Smooth muscle cell (in vitro differentiated cells): ENCODE measurements at regions not wholly inside any gene's neighbourhood (a gene's known extent, or its start where the extent isn't known, plus 50 kb on each side); places are given as distances from the start of the nearest gene placed in this dataset.

Source experiments
- DNase-seq: peaks from one replicate; lab custom pipeline; 2025; ENCODE audit not compliant: unreplicated experiment; lab: John Stamatoyannopoulos, UW
- H2AFZ ChIP-seq: fragments of 200-600 bp; sonication (generic); 2 replicates; pipeline ENCODE4 v1.6.0; 2016; ENCODE audit warnings: antibody characterized with exemption, low read depth, mild to moderate bottlenecking
- H3F3A ChIP-seq: fragments of 200-600 bp; sonication (generic); 2 replicates; pipeline ENCODE4 v1.6.0; 2017; ENCODE audit warnings: antibody characterized with exemption, low read depth
- H3K27ac ChIP-seq: fragments of 200-600 bp; sonication (generic); 2 replicates; pipeline ENCODE4 v1.5.1; 2016; ENCODE audit warnings: low read depth, mild to moderate bottlenecking
- H3K27me3 ChIP-seq: fragments of 200-600 bp; sonication (generic); 2 replicates; pipeline ENCODE4 v1.6.1; 2016; ENCODE audit warnings: low read depth, mild to moderate bottlenecking
- H3K36me3 ChIP-seq: fragments of 200-600 bp; sonication (generic); 2 replicates; pipeline ENCODE4 v1.5.1; 2016; ENCODE audit warnings: low read depth
- H3K4me1 ChIP-seq: fragments of 200-600 bp; sonication (generic); 2 replicates; pipeline ENCODE4 v1.5.1; 2016; ENCODE audit warnings: low read depth
- H3K4me2 ChIP-seq: fragments of 200-600 bp; sonication (generic); 2 replicates; pipeline ENCODE4 v1.6.0; 2016; ENCODE audit warnings: mild to moderate bottlenecking
- H3K4me3 ChIP-seq: fragments of 200-600 bp; sonication (generic); 2 replicates; pipeline ENCODE4 v1.5.1; 2016; ENCODE audit warnings: mild to moderate bottlenecking
- H3K79me2 ChIP-seq: fragments of 200-600 bp; sonication (generic); 2 replicates; pipeline ENCODE4 v1.6.0; 2016; ENCODE audit warnings: low read depth, mild to moderate bottlenecking
- H3K9ac ChIP-seq: fragments of 200-600 bp; sonication (generic); 2 replicates; pipeline ENCODE4 v1.6.0; 2016; ENCODE audit warnings: low read depth
- H3K9me3 ChIP-seq: fragments of 200-600 bp; sonication (generic); replicated peaks from 2 replicates; pipeline ENCODE4 v1.5.1; 2016; ENCODE audit warnings: low read depth
- H4K20me1 ChIP-seq: fragments of 200-600 bp; sonication (generic); 2 replicates; pipeline ENCODE4 v1.6.0; 2016; ENCODE audit warnings: low read depth
- WGBS: methylation state at CpG from one replicate; pipeline ENCODE4 v1.1.7; 2016; ENCODE audit warnings: low lambda C conversion rate; 5-methylcytosine and 5-hydroxymethylcytosine counted together
- TF ChIP-seq, protein P1 (sequence below): fragments of 200-600 bp; sonication (generic); IDR thresholded peaks from 2 replicates; pipeline ENCODE4 v1.5.1; 2017; ENCODE audit warnings: borderline replicate concordance, mild to moderate bottlenecking, antibody characterized with exemption; ENCODE audit not compliant: insufficient read depth, poor library complexity, severe bottlenecking

GRCh38 chr2:207288628-207289027, 122.9 kb upstream of the KLF7 start:
- H3K4me3 ChIP-seq: no peak overlapping the region
- no peak overlapping the region for H3K9ac ChIP-seq
- H3K4me2 ChIP-seq: no peak overlapping the region
- H3K27ac ChIP-seq: no peak overlapping the region
- H3K79me2 ChIP-seq: no peaks in the 10 kb centered on the region
- no peaks in the 10 kb centered on the region for H3F3A ChIP-seq
- WGBS: 87% methylated on average over 4 of the region's 4 CpGs
- no peaks in the 10 kb centered on the region for H3K27me3 ChIP-seq
- peaks cover under 1% of the 10 kb centered on the region for H3K4me1 ChIP-seq
- H4K20me1 ChIP-seq: no peaks in the 10 kb centered on the region
- H2AFZ ChIP-seq: no peak overlapping the region
- DNase-seq: no peak
- no peaks in the 10 kb centered on the region for H3K36me3 ChIP-seq
- TF ChIP-seq, protein P1, sequence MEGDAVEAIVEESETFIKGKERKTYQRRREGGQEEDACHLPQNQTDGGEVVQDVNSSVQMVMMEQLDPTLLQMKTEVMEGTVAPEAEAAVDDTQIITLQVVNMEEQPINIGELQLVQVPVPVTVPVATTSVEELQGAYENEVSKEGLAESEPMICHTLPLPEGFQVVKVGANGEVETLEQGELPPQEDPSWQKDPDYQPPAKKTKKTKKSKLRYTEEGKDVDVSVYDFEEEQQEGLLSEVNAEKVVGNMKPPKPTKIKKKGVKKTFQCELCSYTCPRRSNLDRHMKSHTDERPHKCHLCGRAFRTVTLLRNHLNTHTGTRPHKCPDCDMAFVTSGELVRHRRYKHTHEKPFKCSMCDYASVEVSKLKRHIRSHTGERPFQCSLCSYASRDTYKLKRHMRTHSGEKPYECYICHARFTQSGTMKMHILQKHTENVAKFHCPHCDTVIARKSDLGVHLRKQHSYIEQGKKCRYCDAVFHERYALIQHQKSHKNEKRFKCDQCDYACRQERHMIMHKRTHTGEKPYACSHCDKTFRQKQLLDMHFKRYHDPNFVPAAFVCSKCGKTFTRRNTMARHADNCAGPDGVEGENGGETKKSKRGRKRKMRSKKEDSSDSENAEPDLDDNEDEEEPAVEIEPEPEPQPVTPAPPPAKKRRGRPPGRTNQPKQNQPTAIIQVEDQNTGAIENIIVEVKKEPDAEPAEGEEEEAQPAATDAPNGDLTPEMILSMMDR: no peak
- H3K9me3 ChIP-seq: no peaks in the 10 kb centered on the region

DNA sequence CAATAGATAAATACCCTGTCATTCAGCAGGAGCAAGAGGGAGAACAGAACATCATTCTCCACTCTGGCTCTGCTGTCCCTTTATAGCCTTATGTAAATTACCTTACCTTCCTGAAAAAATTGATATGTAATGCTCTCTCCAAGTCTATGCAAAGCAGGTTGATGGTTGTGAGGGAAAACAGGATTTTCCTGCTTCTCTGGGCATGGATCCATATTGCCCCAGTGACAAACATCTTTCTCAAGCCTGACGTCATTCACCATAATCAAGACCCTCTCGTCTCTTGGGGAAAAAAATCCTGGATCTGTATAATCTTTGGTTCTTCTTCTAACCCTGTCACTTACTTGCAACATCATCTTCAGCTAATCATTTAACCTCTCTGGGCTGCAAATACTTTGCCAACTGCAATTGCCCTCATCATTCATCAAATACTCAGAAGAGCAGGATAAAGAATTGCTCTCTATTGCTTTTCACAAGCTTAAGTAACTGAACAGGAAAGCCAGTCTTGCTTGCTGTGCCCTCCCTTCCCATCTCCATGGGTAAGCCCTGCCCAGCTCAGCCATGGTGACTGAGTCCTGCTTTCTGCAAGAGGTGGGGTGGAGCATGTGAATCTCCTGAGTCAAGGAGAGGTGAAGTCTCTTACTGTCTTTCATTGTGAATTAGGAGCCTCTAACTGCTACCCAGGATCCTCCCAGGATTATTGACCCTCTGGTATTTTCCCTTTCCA, 123.7 kb upstream of the KLF7 start:
- no peak for DNase-seq

DNA sequence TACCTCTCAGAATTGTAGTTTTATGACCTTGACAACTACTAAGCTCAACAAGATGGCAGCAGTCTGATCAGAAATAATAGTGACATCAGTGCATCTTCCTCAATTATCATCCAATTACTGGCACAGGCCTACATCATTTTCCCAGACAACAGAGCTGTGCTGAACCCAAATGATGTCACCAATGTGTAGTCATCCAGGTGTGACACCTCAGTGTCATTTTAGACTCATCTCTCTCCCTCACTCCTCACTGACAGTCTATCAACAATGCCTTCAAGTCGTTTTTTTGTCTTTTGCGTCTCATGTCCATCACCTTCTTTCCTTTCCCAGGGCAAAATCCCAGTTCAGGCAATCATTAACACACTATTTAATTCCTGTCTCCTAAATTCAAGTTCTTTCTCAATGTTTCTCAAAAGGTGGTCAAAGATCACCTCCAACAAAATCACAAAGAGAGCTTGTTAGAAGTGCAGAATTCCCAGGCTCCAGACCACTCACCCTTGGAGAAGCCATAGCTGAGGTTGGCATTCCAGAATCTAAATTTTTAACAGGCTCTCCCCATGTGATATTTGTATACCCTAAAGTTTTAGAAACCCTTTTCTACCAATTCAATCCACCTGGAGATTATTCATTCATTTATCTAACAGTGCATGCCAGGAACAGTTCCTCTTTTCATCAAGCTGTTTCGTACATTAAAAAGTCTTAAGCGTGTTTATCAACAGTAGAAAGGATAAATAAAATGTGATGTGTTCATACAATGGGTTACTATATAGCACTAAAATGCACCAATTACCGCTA, 125.3 kb upstream of the KLF7 start:
- Histone ChIP-seq H3K27ac (no peak overlapping the region), H3K4me3 (no peak overlapping the region), H3F3A (no peaks in the 10 kb centered on the region), H3K9ac (no peak overlapping the region), H3K27me3 (no peaks in the 10 kb centered on the region), H3K36me3 (no peaks in the 10 kb centered on the region), H3K9me3 (no peaks in the 10 kb centered on the region), H3K79me2 (no peaks in the 10 kb centered on the region), H3K4me1 (no peaks in the 10 kb centered on the region), H2AFZ (no peak overlapping the region), H3K4me2 (no peak overlapping the region), H4K20me1 (no peaks in the 10 kb centered on the region)
- no peak for DNase-seq
- 93% methylated on average over 5 of the region's 5 CpGs for WGBS
- TF ChIP-seq, protein P1: no peak

More for the DNA sequence above, 123.7 kb upstream of the KLF7 start:
- Histone ChIP-seq H2AFZ (no peak overlapping the region), H3K4me1 (no peaks in the 10 kb centered on the region), H3K4me3 (no peak overlapping the region), H3K4me2 (no peak overlapping the region), H3K27me3 (no peaks in the 10 kb centered on the region), H3F3A (no peaks in the 10 kb centered on the region), H3K36me3 (no peaks in the 10 kb centered on the region), H3K79me2 (no peaks in the 10 kb centered on the region), H4K20me1 (no peaks in the 10 kb centered on the region), H3K27ac (no peak overlapping the region), H3K9ac (no peak overlapping the region), H3K9me3 (no peaks in the 10 kb centered on the region)
- TF ChIP-seq, protein P1: no peak
- WGBS: 83% methylated on average over 2 of the region's 2 CpGs
